Stomach (tissue), 4 donors: ENCODE measurements at regions not wholly inside any gene's neighbourhood (a gene's known extent, or its start where the extent isn't known, plus 50 kb on each side); places are given as distances from the start of the nearest gene placed in this dataset.

Experiments used
- CTCF ChIP-seq, 7 experiments: fragments of 450-650 bp in 4 of 7; fragments of 200-600 bp in 3 of 7; sonication (generic) in 3 of 7; IDR thresholded peaks; one replicate each; pipeline ENCODE4 v1.5.1; 2016 to 2019; ENCODE audit warnings: antibody characterized with exemption in 7 of 7, control low read depth in 2 of 7, mild to moderate bottlenecking in 1 of 7
- POLR2A ChIP-seq, 4 donors: fragments of 450-650 bp; IDR thresholded peaks; one replicate each; pipeline ENCODE4 v1.6.1; 2016; ENCODE audit warnings: antibody characterized with exemption in 4 of 4, control low read depth in 2 of 4, mild to moderate bottlenecking in 1 of 4, moderate library complexity in 1 of 4
- POLR2AphosphoS5 ChIP-seq, 3 donors: sonication (generic); formaldehyde crosslinking; IDR thresholded peaks; one replicate each; pipeline ENCODE4 v1.6.1; 2016; ENCODE audit warnings: antibody characterized with exemption in 3 of 3

- no peak for TF ChIP-seq CTCF (IDR thresholded peaks at IDR 0.05)
- no peak for TF ChIP-seq POLR2AphosphoS5 (IDR thresholded peaks at IDR 0.05)
- TF ChIP-seq POLR2A (IDR thresholded peaks at IDR 0.05), result no peak
These were observed 95.4 kb downstream of the LSM3 start for GRCh38 chr3:14273901-14274611.
